ENCODE measurements at regions not wholly inside any gene's neighbourhood (a gene's known extent, or its start where the extent isn't known, plus 50 kb on each side); places are given as distances from the start of the nearest gene placed in this dataset.

DNA sequence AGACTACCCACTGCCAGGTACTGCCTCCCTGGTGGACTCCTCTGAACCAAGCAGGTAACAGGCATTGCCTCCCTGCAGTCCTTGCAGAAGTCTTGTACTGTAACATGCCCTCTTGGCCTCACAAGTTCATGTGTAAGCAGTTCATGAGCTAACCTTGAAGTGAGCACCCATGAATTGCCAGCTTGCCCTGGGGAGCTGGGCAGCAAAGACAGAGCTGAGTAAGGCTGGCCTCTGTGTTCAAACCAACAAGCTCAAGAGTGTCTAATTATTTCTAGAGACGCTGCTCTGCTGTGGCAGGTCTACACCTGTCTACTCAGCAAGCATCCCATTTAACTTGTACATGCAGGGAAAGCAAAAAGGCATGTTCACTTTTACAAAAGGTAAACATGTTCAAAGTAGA is 113.5 kb downstream of the FEM1C start:
- DNase-seq (ENCODE audit: extremely low read depth, low read depth) = no peak
- no peak for TF ChIP-seq CTCF (IDR thresholded peaks at IDR 0.05; ENCODE audit: low read depth, low read length, missing control alignments)
- no peak overlapping the region for H3K4me3 ChIP-seq (replicated peaks; ENCODE audit: low read depth, low read length)

DNA sequence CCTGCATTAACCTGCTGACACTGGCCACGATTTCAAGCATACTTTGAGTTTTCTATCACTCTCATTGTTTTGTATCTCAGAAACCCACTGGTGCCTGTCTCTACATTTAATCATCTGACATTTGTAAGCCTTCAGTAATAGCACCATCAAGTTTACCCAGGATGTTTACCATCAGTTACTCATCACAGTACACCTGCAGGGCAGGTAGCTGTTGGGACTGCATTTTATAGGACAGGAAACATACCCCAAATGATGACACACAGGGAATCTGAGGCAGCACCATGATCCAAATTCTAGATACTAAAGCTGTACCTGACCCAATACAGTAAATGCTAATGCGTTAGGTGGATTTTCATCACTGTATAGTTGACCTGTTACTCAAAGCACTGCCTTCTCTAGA is 114.2 kb downstream of the FEM1C start:
- DNase-seq (ENCODE audit: extremely low read depth, low read depth) = no peak
- no peak overlapping the region for H3K4me3 ChIP-seq (replicated peaks; ENCODE audit: low read depth, low read length)
- TF ChIP-seq CTCF (IDR thresholded peaks at IDR 0.05; ENCODE audit: low read depth, low read length, missing control alignments) = no peak

DNA sequence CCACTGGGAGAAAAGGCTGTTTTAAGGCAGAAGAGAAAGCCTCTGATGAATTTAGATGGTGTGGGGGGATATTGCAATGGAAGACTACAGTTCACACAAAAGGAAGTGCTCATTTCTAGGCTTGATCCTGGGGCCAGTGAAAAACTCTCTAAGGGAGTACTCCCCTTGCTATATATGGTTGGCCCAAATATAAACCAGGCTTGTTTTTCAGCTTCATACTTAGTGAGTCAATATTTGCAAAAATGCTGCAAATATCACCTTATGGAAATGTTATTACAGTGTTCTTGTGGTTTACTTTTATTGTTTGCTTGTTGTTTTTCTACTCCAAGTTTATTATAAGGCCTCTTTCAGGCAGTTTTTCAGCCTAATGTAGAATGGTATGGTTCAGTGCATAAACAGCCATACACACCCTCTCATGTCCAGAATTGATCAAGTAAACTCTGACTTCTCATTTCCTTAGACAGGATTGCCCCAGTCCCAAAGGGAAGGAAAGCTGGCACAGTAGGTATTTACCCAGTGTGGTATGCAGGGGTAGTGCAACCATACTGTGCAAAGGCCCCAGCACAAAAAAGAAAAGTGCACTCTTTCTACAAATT is 115.1 kb downstream of the FEM1C start:
- no peak for DNase-seq (ENCODE audit: extremely low read depth, low read depth)
- no peak overlapping the region for H3K4me3 ChIP-seq (replicated peaks; ENCODE audit: low read depth, low read length)
- TF ChIP-seq CTCF (IDR thresholded peaks at IDR 0.05; ENCODE audit: low read depth, low read length, missing control alignments) = no peak

DNA sequence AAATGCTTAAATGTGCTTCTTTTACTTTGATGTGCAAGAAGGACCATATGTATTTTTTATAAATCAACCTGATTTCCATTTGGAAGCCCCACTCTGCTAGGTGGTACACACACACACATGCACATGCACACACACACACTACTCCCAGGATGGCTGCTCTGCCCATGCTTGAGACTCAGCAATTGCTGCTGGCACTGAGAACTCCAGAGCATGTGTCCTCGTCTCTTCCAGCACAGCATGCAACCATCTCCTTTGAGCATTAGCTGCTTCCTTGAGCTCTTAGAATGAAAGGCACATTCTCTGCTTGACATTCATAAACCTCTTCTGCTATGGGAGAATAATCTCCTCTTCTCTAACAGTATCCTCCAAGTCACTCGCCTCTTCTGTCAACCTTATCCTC is 115.9 kb downstream of the FEM1C start:
- DNase-seq (ENCODE audit: extremely low read depth, low read depth) = no peak
- TF ChIP-seq CTCF (IDR thresholded peaks at IDR 0.05; ENCODE audit: low read depth, low read length, missing control alignments) = no peak
- H3K4me3 ChIP-seq (replicated peaks; ENCODE audit: low read depth, low read length) = no peak overlapping the region

DNA sequence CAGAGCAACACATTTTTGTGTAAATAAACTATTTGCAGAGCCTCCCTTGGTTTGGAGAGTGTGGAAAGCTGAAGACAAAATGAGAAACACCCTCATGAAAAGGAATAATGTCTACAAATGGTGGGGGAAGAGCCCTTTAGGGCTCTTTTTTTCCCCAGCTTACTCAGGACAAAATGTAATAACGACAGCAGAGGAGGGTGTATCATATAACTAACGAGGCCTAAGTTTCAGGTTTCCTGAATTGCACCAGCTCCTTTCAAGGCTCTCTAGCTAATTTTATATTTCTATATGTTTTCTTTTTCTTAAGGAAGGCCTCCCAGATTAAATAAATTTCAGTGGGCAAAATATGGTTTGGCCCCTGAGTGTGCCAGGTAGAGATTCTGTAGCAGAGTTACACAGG is 116.3 kb downstream of the FEM1C start:
- no peak overlapping the region for H3K4me3 ChIP-seq (replicated peaks; ENCODE audit: low read depth, low read length)
- DNase-seq (ENCODE audit: extremely low read depth, low read depth) = no peak
- no peak for TF ChIP-seq CTCF (IDR thresholded peaks at IDR 0.05; ENCODE audit: low read depth, low read length, missing control alignments)

GRCh38 chr5:115424446-115424845 is 120.1 kb downstream of the FEM1C start:
- H3K4me3 ChIP-seq (replicated peaks; ENCODE audit: low read depth, low read length) = no peak overlapping the region
- DNase-seq (ENCODE audit: extremely low read depth, low read depth) = no peak
- TF ChIP-seq CTCF (IDR thresholded peaks at IDR 0.05; ENCODE audit: low read depth, low read length, missing control alignments) = no peak

DNA sequence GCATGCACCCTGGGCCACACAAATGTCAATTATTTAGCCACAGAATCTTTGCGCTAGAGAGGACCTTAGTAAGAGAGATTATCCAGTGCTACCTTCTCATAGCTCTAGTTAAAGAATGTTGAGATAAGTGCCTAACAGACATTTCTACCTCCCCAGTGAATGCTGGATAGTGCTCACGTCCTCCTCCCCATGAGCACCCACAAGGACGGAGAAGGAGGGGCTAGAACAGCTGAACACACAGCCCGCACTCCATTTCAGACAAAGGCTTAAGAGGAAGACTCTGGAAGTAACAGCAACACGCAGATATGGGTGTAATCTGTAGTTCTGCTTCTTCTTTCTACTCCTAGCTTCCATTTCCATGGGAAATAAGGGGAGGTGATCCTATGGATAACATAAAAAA is 120.5 kb downstream of the FEM1C start:
- DNase-seq (ENCODE audit: extremely low read depth, low read depth) = no peak
- H3K4me3 ChIP-seq (replicated peaks; ENCODE audit: low read depth, low read length) = no peak overlapping the region
- no peak for TF ChIP-seq CTCF (IDR thresholded peaks at IDR 0.05; ENCODE audit: low read depth, low read length, missing control alignments)

Measured in HFF-Myc (cell line).